Activated T-cell treated with anti-CD3 and anti-CD28 coated beads, Interleukin-2, amount 50 U/mL, for 4 hours (primary cell): ENCODE measurements at regions not wholly inside any gene's neighbourhood (a gene's known extent, or its start where the extent isn't known, plus 50 kb on each side); places are given as distances from the start of the nearest gene placed in this dataset.

Source experiments
- ATAC-seq, 2 donors: fragments of 200-7000 bp; cut with Tn5 transposase; one replicate each; pipeline ENCODE4 v1.10.0; 2021
- DNase-seq: peaks from one replicate; pipeline ENCODE4 v3.0.0-alpha.2; 2020
- H3K27me3 Mint-ChIP-seq: one replicate; pipeline ENCODE4 v1.8.0; 2021; ENCODE audit warnings: low read depth, mixed read lengths
- H3K36me3 Mint-ChIP-seq: one replicate; pipeline ENCODE4 v1.8.0; 2022; ENCODE audit warnings: mixed read lengths; ENCODE audit not compliant: insufficient read depth
- H3K4me1 Mint-ChIP-seq: one replicate; pipeline ENCODE4 v1.8.0; 2021; ENCODE audit warnings: low read depth, mixed read lengths
- H3K4me3 Mint-ChIP-seq: one replicate; pipeline ENCODE4 v1.8.0; 2021; ENCODE audit warnings: mild to moderate bottlenecking, moderate library complexity, mixed read lengths
- H3K9me3 Mint-ChIP-seq: one replicate; pipeline ENCODE4 v1.8.0; 2021; ENCODE audit warnings: mixed read lengths

DNA sequence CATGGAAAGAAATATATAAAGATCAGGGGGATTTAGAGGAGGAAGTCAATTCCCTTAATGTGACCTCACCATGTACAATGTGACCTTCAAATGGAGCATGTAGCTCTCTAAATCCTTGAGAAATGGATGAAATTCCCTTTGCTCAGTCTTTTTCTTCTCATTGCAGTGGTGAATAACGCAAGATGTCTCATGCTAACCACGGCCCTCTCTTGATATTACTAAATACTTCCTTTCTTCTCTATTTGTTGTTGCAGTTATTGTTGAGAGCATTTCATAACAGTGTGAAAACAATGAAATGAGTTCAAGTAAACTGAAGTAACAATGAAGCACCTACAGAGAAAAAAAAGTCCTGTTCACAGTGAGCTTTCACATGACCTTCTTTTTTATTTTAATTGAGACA lies 55.6 kb downstream of the ZNF281 start:
- Mint-ChIP-seq H3K9me3 (no peaks in the 10 kb centered on the region), H3K27me3 (no peaks in the 10 kb centered on the region), H3K36me3 (no peaks in the 10 kb centered on the region), H3K4me1 (peaks cover 31% of the 10 kb centered on the region), H3K4me3 (no peak overlapping the region)
- DNase-seq (no peak), ATAC-seq (peak; percentile 41 to 72)

DNA sequence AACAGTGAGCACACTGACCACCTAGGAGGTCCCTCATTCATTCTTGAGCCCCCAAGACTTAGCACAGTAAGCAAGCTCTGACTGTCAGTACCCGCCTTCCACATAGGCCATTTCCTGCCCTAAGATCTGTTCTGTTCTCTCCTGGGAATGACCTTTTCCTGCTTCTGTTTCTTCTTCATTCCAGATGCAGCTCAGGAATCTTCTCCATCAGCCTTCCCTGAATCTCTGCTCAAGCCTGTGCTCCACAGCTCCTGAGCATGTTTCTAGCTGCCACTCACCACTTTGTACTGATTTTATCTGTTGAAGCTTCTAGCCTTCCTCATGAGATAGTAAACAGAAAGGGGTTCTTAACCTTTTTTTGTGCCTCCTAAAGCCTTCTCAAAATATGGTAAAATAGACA lies 56.6 kb downstream of the ZNF281 start:
- peaks cover 31% of the 10 kb centered on the region for H3K4me1 Mint-ChIP-seq
- DNase-seq (no peak), ATAC-seq (no peak)
- H3K9me3 Mint-ChIP-seq, result no peaks in the 10 kb centered on the region
- H3K4me3 Mint-ChIP-seq, result no peak overlapping the region
- no peaks in the 10 kb centered on the region for H3K36me3 Mint-ChIP-seq
- H3K27me3 Mint-ChIP-seq, result no peaks in the 10 kb centered on the region

DNA sequence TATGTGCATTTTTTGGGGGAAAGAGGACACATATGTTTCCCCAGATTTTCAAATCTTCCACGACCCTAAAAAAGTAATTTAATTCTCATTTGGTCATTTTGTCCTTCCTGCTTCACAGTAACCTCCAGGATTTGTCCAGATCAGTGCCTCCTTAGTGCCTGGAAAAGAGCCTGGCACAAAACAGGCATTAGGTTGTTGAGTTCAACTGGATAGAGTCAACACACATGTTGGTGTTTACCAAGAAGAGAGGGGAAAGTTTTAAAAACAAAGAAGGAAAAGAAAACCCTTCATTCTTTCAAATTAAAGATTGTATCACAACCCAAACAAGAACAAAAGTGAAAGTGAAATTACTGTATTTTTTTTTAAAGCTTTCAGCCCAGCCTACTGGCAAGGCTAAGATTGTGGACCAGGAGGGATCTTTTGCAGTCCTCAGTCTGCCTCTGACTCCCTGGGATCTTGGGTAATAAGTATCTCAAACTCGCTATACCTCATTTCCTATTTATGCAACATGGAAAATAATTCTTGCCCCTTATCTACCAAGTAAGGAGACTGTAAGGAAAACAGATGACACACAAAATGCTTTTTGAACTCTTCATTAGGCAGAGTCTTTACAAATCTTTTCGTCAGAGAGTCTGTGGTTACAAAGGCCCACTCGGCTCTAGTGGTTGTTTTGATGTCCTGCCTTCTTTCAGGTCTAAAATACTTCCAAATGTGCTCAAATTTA lies 57.8 kb downstream of the ZNF281 start:
- peak; percentile 71 to 78 for ATAC-seq
- no peak for DNase-seq
- no peaks in the 10 kb centered on the region for H3K27me3 Mint-ChIP-seq
- peak overlapping the region; percentile 70 for H3K4me3 Mint-ChIP-seq
- H3K4me1 Mint-ChIP-seq, result peaks cover 31% of the 10 kb centered on the region
- no peaks in the 10 kb centered on the region for H3K36me3 Mint-ChIP-seq
- no peaks in the 10 kb centered on the region for H3K9me3 Mint-ChIP-seq

DNA sequence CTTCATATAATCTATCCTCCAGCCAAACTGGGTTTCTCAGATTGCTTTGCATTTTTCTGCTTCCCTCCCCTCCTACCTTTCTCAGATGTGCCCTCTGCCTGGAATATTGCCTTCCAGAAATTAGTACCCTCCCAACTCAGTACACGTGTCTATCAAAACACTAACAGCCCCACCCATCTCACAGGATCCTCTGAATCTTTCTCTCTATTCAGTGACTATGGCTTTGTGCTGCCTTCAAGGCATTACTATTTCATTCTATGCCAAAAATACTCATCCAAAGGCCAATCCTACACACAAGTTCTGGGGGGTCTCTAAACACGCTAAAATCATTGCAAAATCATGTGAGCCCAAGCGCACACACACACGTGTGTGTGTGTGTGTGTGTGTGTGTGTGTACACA lies 58.4 kb downstream of the ZNF281 start:
- Mint-ChIP-seq H3K9me3 (no peaks in the 10 kb centered on the region), H3K4me3 (peak overlapping the region; percentile 70)

DNA sequence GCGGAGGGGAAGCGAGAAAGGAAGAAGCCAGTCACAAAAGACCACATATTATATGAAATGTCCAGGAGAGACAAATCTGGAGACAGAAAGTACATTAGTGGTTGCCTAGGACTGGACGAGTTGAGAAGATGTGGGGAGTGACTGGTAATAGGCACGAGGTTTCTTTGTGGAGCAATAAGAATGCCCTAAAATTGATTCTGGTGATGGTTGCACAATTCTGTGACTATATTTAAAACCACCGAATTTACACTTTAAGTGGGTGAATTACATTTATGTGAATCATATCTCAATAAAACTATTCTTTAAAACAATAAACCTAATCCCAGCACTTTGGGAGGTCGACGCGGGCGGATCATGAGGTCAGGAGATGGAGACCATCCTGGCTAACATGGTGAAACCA lies 63.1 kb downstream of the ZNF281 start:
- ATAC-seq (no peak), DNase-seq (no peak)
- Mint-ChIP-seq H3K4me3 (no peak overlapping the region), H3K27me3 (no peaks in the 10 kb centered on the region), H3K36me3 (no peaks in the 10 kb centered on the region), H3K4me1 (peaks cover 9% of the 10 kb centered on the region), H3K9me3 (no peaks in the 10 kb centered on the region)

More for the DNA sequence above, 58.4 kb downstream of the ZNF281 start:
- Mint-ChIP-seq H3K36me3 (no peaks in the 10 kb centered on the region), H3K4me1 (peaks cover 31% of the 10 kb centered on the region), H3K27me3 (no peaks in the 10 kb centered on the region)
- no peak for ATAC-seq
- no peak for DNase-seq

DNA sequence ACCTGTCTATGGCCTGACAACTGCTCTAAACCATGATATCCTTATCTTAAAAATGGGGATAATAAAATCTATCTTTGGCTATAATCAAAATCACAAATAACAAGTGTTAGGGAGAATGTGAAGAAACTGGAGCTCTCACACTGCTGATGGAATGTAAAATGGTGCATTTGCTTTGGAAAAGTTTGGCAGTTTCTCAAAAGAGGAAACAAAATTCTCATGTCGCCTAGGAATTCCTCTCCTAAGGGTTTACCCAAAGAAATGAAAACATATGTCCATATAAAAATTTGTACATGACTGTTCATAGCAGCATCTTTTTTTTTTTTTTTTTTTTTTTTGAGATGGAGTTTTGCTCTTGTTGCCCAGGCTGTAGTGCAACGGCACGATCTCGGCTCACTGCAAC lies 64.3 kb downstream of the ZNF281 start:
- H3K4me3 Mint-ChIP-seq, result no peak overlapping the region
- DNase-seq, result no peak
- no peak for ATAC-seq
- no peaks in the 10 kb centered on the region for H3K36me3 Mint-ChIP-seq
- no peaks in the 10 kb centered on the region for H3K9me3 Mint-ChIP-seq
- H3K4me1 Mint-ChIP-seq, result peaks cover 2% of the 10 kb centered on the region
- H3K27me3 Mint-ChIP-seq, result no peaks in the 10 kb centered on the region

DNA sequence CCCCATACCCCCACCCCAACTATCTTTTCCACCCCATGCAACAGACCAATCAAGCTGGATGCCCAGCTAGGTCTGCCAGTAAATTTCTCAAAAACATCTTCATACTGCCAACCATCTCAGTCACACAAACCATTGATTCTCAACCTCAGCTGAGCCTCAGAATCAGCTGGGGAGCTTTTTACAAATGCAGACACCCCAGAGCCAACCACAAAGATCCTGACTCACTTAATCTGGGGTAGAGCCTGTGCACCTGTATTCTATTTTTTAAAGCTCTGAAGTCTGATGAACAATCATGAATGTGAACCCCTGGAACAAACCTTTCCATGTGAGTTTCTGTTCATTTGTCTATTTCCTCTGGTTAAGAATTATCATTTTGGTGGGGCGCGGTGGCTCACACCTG lies 66.0 kb downstream of the ZNF281 start:
- Mint-ChIP-seq H3K4me3 (no peak overlapping the region), H3K9me3 (no peaks in the 10 kb centered on the region), H3K27me3 (no peaks in the 10 kb centered on the region), H3K4me1 (peaks cover 2% of the 10 kb centered on the region), H3K36me3 (no peaks in the 10 kb centered on the region)
- ATAC-seq (peak in 1 of 2 donors; percentile 40), DNase-seq (no peak)

DNA sequence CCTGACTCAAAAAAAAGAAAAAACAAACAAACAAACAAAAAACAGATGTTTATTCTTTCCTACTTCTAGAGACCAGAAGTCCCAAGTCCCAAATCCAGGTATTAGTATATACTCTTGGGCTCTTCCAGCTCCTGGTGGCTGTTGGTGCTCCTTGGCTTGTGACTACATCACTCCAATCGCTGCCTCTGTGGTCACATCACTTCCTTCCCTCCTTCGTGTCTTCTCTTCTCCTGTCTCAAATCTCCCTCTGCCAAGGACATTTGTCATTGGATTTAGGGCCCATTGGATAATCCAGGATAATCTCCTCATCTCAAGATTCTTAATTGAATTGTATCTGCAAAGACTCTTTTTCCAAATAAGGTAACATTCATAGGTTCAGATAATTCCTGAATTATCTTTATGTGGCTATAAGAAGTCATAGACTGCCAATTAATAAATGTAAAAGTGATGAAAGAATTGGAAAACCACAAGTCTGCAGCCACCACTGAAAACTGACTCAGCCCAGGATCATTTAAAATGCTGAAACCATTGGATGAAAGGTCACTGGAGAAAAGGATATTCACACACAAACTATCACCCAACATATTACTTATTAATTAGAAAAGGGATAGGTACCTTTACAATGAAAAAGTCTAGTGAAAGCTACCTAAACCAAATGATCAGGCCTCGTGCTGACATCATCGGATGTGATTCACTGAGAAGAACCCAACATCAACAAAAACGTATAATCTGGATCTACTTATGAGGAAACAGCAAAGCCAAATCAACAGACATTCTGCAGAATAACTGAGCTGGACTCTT lies 67.1 kb downstream of the ZNF281 start:
- Mint-ChIP-seq H3K4me3 (no peak overlapping the region), H3K4me1 (peaks cover 7% of the 10 kb centered on the region), H3K9me3 (no peaks in the 10 kb centered on the region), H3K27me3 (no peaks in the 10 kb centered on the region), H3K36me3 (no peaks in the 10 kb centered on the region)
- ATAC-seq, result no peak
- no peak for DNase-seq

DNA sequence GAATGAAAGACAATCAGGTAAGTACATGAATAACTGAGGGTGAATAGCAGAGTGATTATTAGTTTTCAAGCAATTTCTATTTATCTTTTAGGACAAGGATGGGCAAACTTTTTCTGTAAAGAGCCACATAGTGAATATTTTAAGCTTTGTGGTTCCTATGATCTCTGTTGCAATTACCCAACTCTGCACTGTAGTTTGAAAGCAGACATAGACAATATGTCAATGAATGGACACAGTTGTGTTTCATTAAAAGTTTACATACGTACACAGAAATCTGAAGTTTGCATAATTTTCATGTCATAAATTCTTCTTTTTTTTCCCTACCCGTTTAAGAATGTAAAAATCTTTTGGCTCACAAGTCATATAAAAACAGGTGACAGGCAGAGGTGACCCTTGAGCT lies 71.4 kb downstream of the ZNF281 start:
- peaks cover 25% of the 10 kb centered on the region for H3K4me1 Mint-ChIP-seq
- H3K9me3 Mint-ChIP-seq, result no peaks in the 10 kb centered on the region
- no peaks in the 10 kb centered on the region for H3K27me3 Mint-ChIP-seq
- DNase-seq (no peak), ATAC-seq (no peak)
- H3K36me3 Mint-ChIP-seq, result no peaks in the 10 kb centered on the region
- H3K4me3 Mint-ChIP-seq, result no peak overlapping the region

DNA sequence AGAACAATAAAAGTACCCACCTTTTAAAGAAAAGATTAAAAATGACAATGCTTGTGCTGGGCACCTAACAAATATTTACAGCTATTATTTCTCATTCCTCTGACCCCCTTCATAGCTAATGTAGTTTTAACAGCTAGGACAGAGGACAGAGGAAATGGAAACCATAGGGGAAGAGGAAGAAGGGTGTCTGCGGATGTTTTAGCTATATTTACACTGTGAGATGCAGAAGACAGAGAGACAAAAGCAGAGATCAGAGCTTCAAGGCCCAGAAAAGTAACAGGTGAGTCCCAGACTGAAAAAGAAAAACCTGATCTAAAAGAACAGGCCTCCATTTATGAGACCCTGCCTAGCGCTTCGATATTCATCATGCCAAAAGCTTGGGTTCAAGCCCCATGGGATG lies 72.0 kb downstream of the ZNF281 start:
- ATAC-seq (no peak), DNase-seq (no peak)
- no peaks in the 10 kb centered on the region for H3K36me3 Mint-ChIP-seq
- H3K4me1 Mint-ChIP-seq, result peaks cover 25% of the 10 kb centered on the region
- no peaks in the 10 kb centered on the region for H3K27me3 Mint-ChIP-seq
- H3K4me3 Mint-ChIP-seq, result no peak overlapping the region
- no peaks in the 10 kb centered on the region for H3K9me3 Mint-ChIP-seq

DNA sequence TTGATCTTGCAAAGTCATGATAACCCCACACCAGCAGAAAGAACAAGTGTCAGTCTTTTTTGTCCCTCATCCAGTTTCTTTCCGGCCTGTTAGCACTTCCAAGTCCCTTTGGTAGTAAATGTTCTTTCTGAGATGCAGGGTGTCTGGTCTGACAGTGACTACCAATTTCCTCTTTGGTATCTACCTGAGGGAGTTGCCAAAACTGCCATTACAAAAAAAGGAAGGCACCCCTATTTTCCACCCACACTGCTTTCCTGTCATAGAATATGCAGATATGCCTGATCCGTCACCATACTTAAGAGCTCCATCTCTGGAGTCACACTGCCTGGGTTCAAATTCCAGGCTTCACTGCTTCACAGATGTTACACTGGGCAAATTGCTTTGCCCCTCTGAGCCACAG lies 72.4 kb downstream of the ZNF281 start:
- H3K27me3 Mint-ChIP-seq, result no peaks in the 10 kb centered on the region

DNA sequence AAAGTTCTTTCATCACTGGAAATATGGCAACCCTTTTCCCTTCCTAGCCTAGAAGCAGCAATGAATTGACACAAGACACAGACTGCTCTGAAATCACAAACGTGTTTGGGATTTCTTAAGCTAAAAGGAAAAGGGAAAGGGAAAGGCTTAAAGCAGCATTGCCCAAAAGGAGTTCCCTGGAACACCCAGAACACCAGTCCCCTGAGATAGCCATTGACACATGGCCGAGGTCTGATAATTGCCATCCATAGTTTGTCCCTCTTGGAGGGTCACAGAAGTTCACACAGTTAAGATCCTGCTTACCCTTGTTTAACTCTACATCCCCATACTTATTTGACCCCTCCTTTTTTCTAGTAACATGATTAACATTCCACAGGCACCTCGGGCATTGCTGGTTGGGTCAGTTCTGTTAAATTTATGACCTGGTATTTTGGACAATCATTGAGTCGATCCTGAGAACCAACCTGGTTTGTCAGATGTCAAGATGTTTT lies 72.9 kb downstream of the ZNF281 start:
- ATAC-seq, result no peak
- H3K27me3 Mint-ChIP-seq, result no peaks in the 10 kb centered on the region
- no peak for DNase-seq
- no peaks in the 10 kb centered on the region for H3K36me3 Mint-ChIP-seq
- H3K4me1 Mint-ChIP-seq, result peaks cover 23% of the 10 kb centered on the region
- H3K4me3 Mint-ChIP-seq, result no peak overlapping the region
- H3K9me3 Mint-ChIP-seq, result no peaks in the 10 kb centered on the region

More for the DNA sequence above, 72.4 kb downstream of the ZNF281 start:
- Mint-ChIP-seq H3K4me3 (no peak overlapping the region), H3K4me1 (peaks cover 23% of the 10 kb centered on the region), H3K36me3 (no peaks in the 10 kb centered on the region), H3K9me3 (no peaks in the 10 kb centered on the region)
- no peak for DNase-seq
- peak in 1 of 2 donors; percentile 10 for ATAC-seq

DNA sequence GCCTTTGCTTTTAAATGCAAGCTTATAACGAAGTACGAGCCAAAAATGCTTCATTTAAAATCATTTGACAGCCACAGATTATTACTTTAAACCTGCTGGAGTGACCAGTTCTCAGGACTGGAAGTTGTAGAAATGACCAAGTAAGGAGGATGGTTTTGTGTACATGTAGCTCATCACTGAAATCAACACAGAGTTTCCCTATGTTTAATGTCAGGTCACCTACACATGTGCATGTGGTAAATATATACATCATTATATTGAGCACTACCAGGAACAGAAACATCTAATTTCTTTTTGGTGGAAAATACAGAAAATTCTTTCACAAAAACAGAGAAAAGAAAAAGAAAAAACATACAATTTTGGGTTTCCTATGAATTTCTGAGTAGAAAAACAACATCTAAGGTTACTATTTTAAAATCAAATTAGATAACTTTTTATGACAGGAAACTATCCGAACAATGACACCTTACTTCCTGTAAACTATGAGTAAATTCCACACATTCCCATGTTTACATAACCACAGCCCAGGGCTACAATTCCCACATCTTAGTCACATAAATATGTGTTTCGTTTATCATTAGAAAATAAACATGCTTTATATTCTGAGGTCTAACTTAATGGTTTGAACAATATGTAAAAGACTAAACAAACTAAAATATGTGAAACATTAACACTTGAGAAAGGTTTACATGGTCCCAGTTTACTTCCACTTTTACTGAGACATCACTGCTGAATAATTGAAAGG lies 73.6 kb downstream of the ZNF281 start:
- H3K27me3 Mint-ChIP-seq, result no peaks in the 10 kb centered on the region
- H3K4me1 Mint-ChIP-seq, result peaks cover 23% of the 10 kb centered on the region
- no peak overlapping the region for H3K4me3 Mint-ChIP-seq
- DNase-seq (no peak), ATAC-seq (no peak)
- no peaks in the 10 kb centered on the region for H3K9me3 Mint-ChIP-seq
- H3K36me3 Mint-ChIP-seq, result no peaks in the 10 kb centered on the region

DNA sequence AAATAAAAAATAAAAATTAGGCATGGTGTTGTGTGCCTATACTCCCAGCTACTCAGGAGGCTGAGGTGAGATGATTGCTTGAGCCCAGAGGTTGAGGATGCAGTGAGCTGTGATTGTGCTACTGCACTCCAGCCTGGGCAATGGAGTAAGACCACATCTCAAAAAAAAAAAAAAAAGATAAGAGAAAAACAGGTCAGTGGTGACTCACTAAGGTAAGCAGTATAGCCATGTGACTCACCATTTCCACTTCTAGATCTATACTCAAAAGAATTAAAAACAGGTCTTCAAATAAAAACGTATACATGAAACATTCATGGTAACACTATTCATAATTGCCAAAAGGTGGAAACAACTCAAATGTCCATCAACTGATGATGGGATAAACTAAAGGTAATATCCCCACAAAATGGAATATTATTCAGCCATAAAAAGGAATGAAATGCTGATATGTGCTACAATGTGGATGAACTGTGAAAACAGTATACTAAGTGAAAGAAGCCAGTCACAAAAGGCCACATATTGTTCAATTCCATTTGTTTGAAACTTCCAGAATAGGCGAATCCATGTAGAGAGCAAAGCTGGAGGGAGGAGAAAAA lies 75.1 kb downstream of the ZNF281 start:
- Mint-ChIP-seq H3K9me3 (no peaks in the 10 kb centered on the region), H3K4me1 (peaks cover 23% of the 10 kb centered on the region), H3K27me3 (no peaks in the 10 kb centered on the region), H3K36me3 (no peaks in the 10 kb centered on the region), H3K4me3 (no peak overlapping the region)
- peak in 1 of 2 donors; percentile 41 for ATAC-seq
- no peak for DNase-seq
